Lung (tissue), 11 donors: ENCODE measurements at regions not wholly inside any gene's neighbourhood (a gene's known extent, or its start where the extent isn't known, plus 50 kb on each side); places are given as distances from the start of the nearest gene placed in this dataset.
A peak's percentile ranks its signal among the peaks of the same experiment; 100 is the strongest.

Source experiments
- ATAC-seq: fragments of 200-7000 bp; cut with Tn5 transposase; one replicate; pipeline ENCODE4 v1.9.1; 2020; ENCODE audit warnings: moderate number of reproducible peaks; ENCODE audit not compliant: insufficient read depth, low FRiP score
- DNase-seq, 3 donors: peaks; one replicate each; pipeline ENCODE4 v3.0.0-alpha.2; 2013 to 2017
- H3K27ac ChIP-seq, 2 donors: one replicate each; pipeline ENCODE4 v1.5.1; 2013; ENCODE audit warnings: mild to moderate bottlenecking in 2 of 2, moderate library complexity in 2 of 2, control low read depth in 1 of 2, inconsistent platforms in 1 of 2, low read depth in 1 of 2, low read length in 1 of 2
- H3K27me3 ChIP-seq, 3 donors: one replicate each; pipeline ENCODE4 v1.5.1; 2013; ENCODE audit warnings: low read length in 2 of 3; ENCODE audit not compliant: control insufficient read depth in 3 of 3, insufficient read depth in 3 of 3
- H3K36me3 ChIP-seq, 4 donors: one replicate each; pipeline ENCODE4 v1.5.1; 2013; ENCODE audit warnings: low read length in 4 of 4, mild to moderate bottlenecking in 1 of 4, moderate library complexity in 1 of 4; ENCODE audit not compliant: control insufficient read depth in 4 of 4, insufficient read depth in 4 of 4
- H3K4me1 ChIP-seq, 5 donors: one replicate each; pipeline ENCODE4 v1.5.1; 2013; ENCODE audit warnings: low read length in 5 of 5, mild to moderate bottlenecking in 2 of 5, moderate library complexity in 1 of 5; ENCODE audit not compliant: control insufficient read depth in 5 of 5, insufficient read depth in 5 of 5
- H3K4me3 ChIP-seq: one replicate; pipeline ENCODE4 v1.5.1; 2013; ENCODE audit warnings: mild to moderate bottlenecking, control low read depth, moderate library complexity
- H3K9ac ChIP-seq, 2 donors: one replicate each; pipeline ENCODE4 v1.5.1; 2013; ENCODE audit warnings: low read length in 2 of 2, control low read depth in 1 of 2; ENCODE audit not compliant: insufficient read depth in 1 of 2
- H3K9me3 ChIP-seq, 4 donors: one replicate each; pipeline ENCODE4 v1.5.1; 2013; ENCODE audit warnings: low read length in 3 of 4, mild to moderate bottlenecking in 1 of 4, moderate library complexity in 1 of 4; ENCODE audit not compliant: control insufficient read depth in 4 of 4, insufficient read depth in 3 of 4
- WGBS, 2 donors: extraction: QIAGEN DNeasy Blood & Tissue Kit; methylation state at CpG; one replicate each; pipeline ENCODE4 v1.1.7; 2013; 5-methylcytosine and 5-hydroxymethylcytosine counted together
- TF ChIP-seq, protein P1 (sequence below): IDR thresholded peaks from 2 replicates; pipeline ENCODE4 v1.5.1; 2012; ENCODE audit warnings: mild to moderate bottlenecking; ENCODE audit errors: control extremely low read depth, extremely low read depth
- donor health status: control.
- donor health status: control.
- donor health status: Bipolar disorder and iron deficiency.
- donor health status: healthy.
- donor health status: DM: yes; HTN: yes; CAD: no.

- H3K36me3 ChIP-seq: no peaks in the 10 kb centered on the region
- whole genome bisulfite sequencing, 2 donors: 69 to 76% methylated on average over 1 of the region's 1 CpG
- no peak overlapping the region for H3K9ac ChIP-seq
- H3K27me3 ChIP-seq: no peaks in the 10 kb centered on the region
- ATAC-seq (no peak), DNase-seq (no peak)
- TF ChIP-seq, protein P1, sequence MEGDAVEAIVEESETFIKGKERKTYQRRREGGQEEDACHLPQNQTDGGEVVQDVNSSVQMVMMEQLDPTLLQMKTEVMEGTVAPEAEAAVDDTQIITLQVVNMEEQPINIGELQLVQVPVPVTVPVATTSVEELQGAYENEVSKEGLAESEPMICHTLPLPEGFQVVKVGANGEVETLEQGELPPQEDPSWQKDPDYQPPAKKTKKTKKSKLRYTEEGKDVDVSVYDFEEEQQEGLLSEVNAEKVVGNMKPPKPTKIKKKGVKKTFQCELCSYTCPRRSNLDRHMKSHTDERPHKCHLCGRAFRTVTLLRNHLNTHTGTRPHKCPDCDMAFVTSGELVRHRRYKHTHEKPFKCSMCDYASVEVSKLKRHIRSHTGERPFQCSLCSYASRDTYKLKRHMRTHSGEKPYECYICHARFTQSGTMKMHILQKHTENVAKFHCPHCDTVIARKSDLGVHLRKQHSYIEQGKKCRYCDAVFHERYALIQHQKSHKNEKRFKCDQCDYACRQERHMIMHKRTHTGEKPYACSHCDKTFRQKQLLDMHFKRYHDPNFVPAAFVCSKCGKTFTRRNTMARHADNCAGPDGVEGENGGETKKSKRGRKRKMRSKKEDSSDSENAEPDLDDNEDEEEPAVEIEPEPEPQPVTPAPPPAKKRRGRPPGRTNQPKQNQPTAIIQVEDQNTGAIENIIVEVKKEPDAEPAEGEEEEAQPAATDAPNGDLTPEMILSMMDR: no peak
- H3K9me3 ChIP-seq: no peaks in the 10 kb centered on the region
- H3K4me1 ChIP-seq: peaks cover 0 to 13% (median 3%) of the 10 kb centered on the region in 5 donors
- H3K27ac ChIP-seq: no peak overlapping the region
- no peak overlapping the region for H3K4me3 ChIP-seq
These were observed 649.4 kb downstream of the CCDC171 start for GRCh38 chr9:16202221-16202620.

- 81 to 86% methylated on average over 17 of the region's 17 CpGs for WGBS, 2 donors
- Histone ChIP-seq H3K9me3 (no peaks in the 10 kb centered on the region), H3K36me3 (no peaks in the 10 kb centered on the region), H3K4me3 (no peak overlapping the region), H3K4me1 (peaks cover 0 to 16% (median 0%) of the 10 kb centered on the region in 5 donors), H3K9ac (no peak overlapping the region), H3K27me3 (no peaks in the 10 kb centered on the region), H3K27ac (no peak overlapping the region)
- DNase-seq: peak; percentile 53 to 82 (median 73)
- TF ChIP-seq, protein P1: no peak
- peak; percentile 41 for ATAC-seq
These were observed 650.3 kb downstream of the CCDC171 start for GRCh38 chr9:16202914-16203728.

DNA sequence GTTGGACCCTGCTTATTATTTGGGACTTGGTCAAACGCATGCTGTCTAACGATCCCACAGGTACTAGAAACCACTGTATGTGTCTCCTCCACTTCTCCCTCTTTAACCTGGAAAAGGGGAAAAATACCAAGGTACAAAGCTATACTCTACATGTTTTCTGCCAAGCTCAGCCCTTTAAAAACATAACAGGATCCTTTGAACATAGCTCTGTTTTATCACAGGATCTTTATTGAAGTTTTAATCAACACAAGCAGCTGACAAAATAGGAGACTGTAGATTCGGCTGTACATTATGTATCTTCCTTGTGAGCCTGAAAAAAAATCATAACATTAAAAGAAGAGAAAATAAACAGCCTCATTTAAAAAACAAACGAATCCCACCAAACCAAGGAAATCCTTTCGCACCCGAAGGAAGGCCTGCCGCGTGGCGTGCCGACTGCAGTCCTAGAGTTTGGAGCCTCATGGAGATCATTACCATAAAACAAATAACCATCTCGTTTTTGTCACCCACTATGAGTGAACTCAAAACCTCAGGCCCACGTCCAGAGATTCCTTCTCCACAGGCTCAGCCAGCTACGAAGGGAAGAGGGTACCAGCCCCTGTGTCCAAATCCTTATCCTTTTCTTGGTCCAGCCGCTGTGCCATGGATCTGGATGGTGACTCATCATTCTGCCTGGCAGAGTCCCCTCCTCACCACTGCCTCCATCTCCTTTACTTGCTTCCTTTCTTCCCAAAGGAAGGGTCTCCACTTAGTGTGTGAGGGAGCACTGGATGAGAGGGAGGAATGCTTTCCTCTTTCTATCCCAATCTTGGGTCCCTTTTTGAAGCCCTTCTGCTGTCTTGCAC is 651.1 kb downstream of the CCDC171 start:
- Histone ChIP-seq H3K36me3 (no peaks in the 10 kb centered on the region), H3K4me1 (peaks cover 0 to 16% (median 0%) of the 10 kb centered on the region in 5 donors), H3K4me3 (no peak overlapping the region), H3K9ac (no peak overlapping the region), H3K9me3 (no peaks in the 10 kb centered on the region), H3K27ac (no peak overlapping the region), H3K27me3 (no peaks in the 10 kb centered on the region)
- TF ChIP-seq, protein P1: no peak
- WGBS, 2 donors: 84% methylated on average over 14 of the region's 14 CpGs
- no peak for DNase-seq
- no peak for ATAC-seq
